ACC112 (cell line): ENCODE measurements at regions not wholly inside any gene's neighbourhood (a gene's known extent, or its start where the extent isn't known, plus 50 kb on each side); places are given as distances from the start of the nearest gene placed in this dataset.

Source experiments
- H2AFZ ChIP-seq: fragments of 200-600 bp; sonication (generic); one replicate; pipeline ENCODE4 v1.6.0; 2017; ENCODE audit warnings: antibody characterized with exemption, low read length; ENCODE audit not compliant: unreplicated experiment
- H3K27ac ChIP-seq: fragments of 200-600 bp; sonication (generic); 2 replicates; pipeline ENCODE4 v1.5.1; 2014; ENCODE audit warnings: low read depth, mild to moderate bottlenecking, antibody characterized with exemption, low read length, moderate library complexity
- H3K27me3 ChIP-seq: fragments of 200-600 bp; sonication (generic); 2 replicates; pipeline ENCODE4 v1.6.1; 2014; ENCODE audit warnings: mild to moderate bottlenecking, antibody characterized with exemption, low read length, moderate library complexity, mixed read lengths; ENCODE audit not compliant: insufficient read depth
- H3K36me3 ChIP-seq: fragments of 200-600 bp; sonication (generic); 2 replicates; pipeline ENCODE4 v1.6.1; 2016; ENCODE audit warnings: mild to moderate bottlenecking, antibody characterized with exemption, low read length, moderate library complexity, mixed read lengths; ENCODE audit not compliant: insufficient read depth
- H3K4me1 ChIP-seq: fragments of 200-600 bp; sonication (generic); one replicate; pipeline ENCODE4 v1.6.1; 2016; ENCODE audit warnings: low read length, mixed read lengths; ENCODE audit not compliant: insufficient read depth, unreplicated experiment, control insufficient read depth
- H3K4me3 ChIP-seq: fragments of 200-600 bp; sonication (generic); 2 replicates; pipeline ENCODE4 v1.5.1; 2014; ENCODE audit warnings: mild to moderate bottlenecking, low read depth, low read length
- H3K79me2 ChIP-seq: fragments of 200-600 bp; sonication (generic); one replicate; pipeline ENCODE4 v1.6.0; 2016; ENCODE audit warnings: low read length; ENCODE audit not compliant: control insufficient read depth, unreplicated experiment, insufficient read depth

GRCh38 chr6:126773112-126773805 lies 345.2 kb upstream of the RSPO3 start:
- H3K27me3 ChIP-seq = no peaks in the 10 kb centered on the region
- H3K27ac ChIP-seq = no peak overlapping the region
- no peaks in the 10 kb centered on the region for H3K36me3 ChIP-seq
- no peaks in the 10 kb centered on the region for H3K79me2 ChIP-seq
- H3K4me1 ChIP-seq = peaks cover 5% of the 10 kb centered on the region
- H3K4me3 ChIP-seq = no peak overlapping the region
- no peak overlapping the region for H2AFZ ChIP-seq

GRCh38 chr6:126779331-126779730 lies 339.1 kb upstream of the RSPO3 start:
- Histone ChIP-seq H3K4me1 (no peaks in the 10 kb centered on the region), H3K36me3 (no peaks in the 10 kb centered on the region), H2AFZ (no peak overlapping the region), H3K27ac (no peak overlapping the region), H3K4me3 (no peak overlapping the region), H3K79me2 (no peaks in the 10 kb centered on the region), H3K27me3 (no peaks in the 10 kb centered on the region)

GRCh38 chr6:126781582-126781981 lies 336.9 kb upstream of the RSPO3 start:
- no peak overlapping the region for H3K27ac ChIP-seq
- H3K36me3 ChIP-seq = no peaks in the 10 kb centered on the region
- H3K4me3 ChIP-seq = no peak overlapping the region
- no peaks in the 10 kb centered on the region for H3K27me3 ChIP-seq
- H3K79me2 ChIP-seq = no peaks in the 10 kb centered on the region
- no peak overlapping the region for H2AFZ ChIP-seq
- H3K4me1 ChIP-seq = no peaks in the 10 kb centered on the region

- H3K36me3 ChIP-seq = no peaks in the 10 kb centered on the region
- H3K27ac ChIP-seq = no peak overlapping the region
- no peak overlapping the region for H3K4me3 ChIP-seq
- no peaks in the 10 kb centered on the region for H3K79me2 ChIP-seq
- no peak overlapping the region for H2AFZ ChIP-seq
- H3K27me3 ChIP-seq = no peaks in the 10 kb centered on the region
- no peaks in the 10 kb centered on the region for H3K4me1 ChIP-seq
Measured at GRCh38 chr6:126784161-126784790, 334.2 kb upstream of the RSPO3 start.

- H3K79me2 ChIP-seq = no peaks in the 10 kb centered on the region
- no peaks in the 10 kb centered on the region for H3K27me3 ChIP-seq
- no peak overlapping the region for H2AFZ ChIP-seq
- no peak overlapping the region for H3K4me3 ChIP-seq
- H3K36me3 ChIP-seq = no peaks in the 10 kb centered on the region
- H3K27ac ChIP-seq = no peak overlapping the region
- H3K4me1 ChIP-seq = no peaks in the 10 kb centered on the region
Measured at GRCh38 chr6:126786262-126786661, 332.2 kb upstream of the RSPO3 start.

- Histone ChIP-seq H3K79me2 (no peaks in the 10 kb centered on the region), H3K36me3 (no peaks in the 10 kb centered on the region), H3K4me1 (no peaks in the 10 kb centered on the region)
Measured at GRCh38 chr6:126787635-126788034, 330.8 kb upstream of the RSPO3 start.

GRCh38 chr6:126788861-126789365 lies 329.6 kb upstream of the RSPO3 start:
- Histone ChIP-seq H3K27me3 (no peaks in the 10 kb centered on the region), H3K4me1 (no peaks in the 10 kb centered on the region), H2AFZ (no peak overlapping the region), H3K36me3 (no peaks in the 10 kb centered on the region), H3K27ac (no peak overlapping the region), H3K79me2 (no peaks in the 10 kb centered on the region), H3K4me3 (no peak overlapping the region)

More at GRCh38 chr6:126787635-126788034, 330.8 kb upstream of the RSPO3 start:
- H3K27ac ChIP-seq = no peak overlapping the region
- no peak overlapping the region for H3K4me3 ChIP-seq
- no peak overlapping the region for H2AFZ ChIP-seq
- no peaks in the 10 kb centered on the region for H3K27me3 ChIP-seq

GRCh38 chr6:126792340-126793085 lies 326.0 kb upstream of the RSPO3 start:
- H3K79me2 ChIP-seq = no peaks in the 10 kb centered on the region
- H3K27me3 ChIP-seq = no peaks in the 10 kb centered on the region
- H2AFZ ChIP-seq = no peak overlapping the region
- H3K27ac ChIP-seq = no peak overlapping the region
- no peak overlapping the region for H3K4me3 ChIP-seq
- H3K4me1 ChIP-seq = no peaks in the 10 kb centered on the region
- H3K36me3 ChIP-seq = no peaks in the 10 kb centered on the region

- no peak overlapping the region for H3K27ac ChIP-seq
- H3K36me3 ChIP-seq = no peaks in the 10 kb centered on the region
- H3K4me3 ChIP-seq = no peak overlapping the region
- H3K4me1 ChIP-seq = no peaks in the 10 kb centered on the region
- no peak overlapping the region for H2AFZ ChIP-seq
- no peaks in the 10 kb centered on the region for H3K27me3 ChIP-seq
- no peaks in the 10 kb centered on the region for H3K79me2 ChIP-seq
Measured at GRCh38 chr6:126795161-126795560, 323.3 kb upstream of the RSPO3 start.

GRCh38 chr6:126797981-126798380 lies 320.5 kb upstream of the RSPO3 start:
- no peaks in the 10 kb centered on the region for H3K27me3 ChIP-seq
- no peaks in the 10 kb centered on the region for H3K36me3 ChIP-seq
- H3K4me1 ChIP-seq = no peaks in the 10 kb centered on the region
- no peak overlapping the region for H3K4me3 ChIP-seq
- H2AFZ ChIP-seq = no peak overlapping the region
- H3K27ac ChIP-seq = no peak overlapping the region
- H3K79me2 ChIP-seq = no peaks in the 10 kb centered on the region
